ENCODE measurements at regions not wholly inside any gene's neighbourhood (a gene's known extent, or its start where the extent isn't known, plus 50 kb on each side); places are given as distances from the start of the nearest gene placed in this dataset.

GRCh38 chr2:180739070-180739469 lies 241.3 kb upstream of the UBE2E3 start:
- DNase-seq: peak in 2 of 3 donors; percentile 18 to 46

GRCh38 chr2:180735799-180736198 lies 244.6 kb upstream of the UBE2E3 start:
- DNase-seq: no peak

- DNase-seq: no peak
These were observed 246.0 kb upstream of the UBE2E3 start for GRCh38 chr2:180734382-180734781.

GRCh38 chr2:180733330-180733729 lies 247.1 kb upstream of the UBE2E3 start:
- DNase-seq: no peak

- DNase-seq: no peak
These were observed 248.1 kb upstream of the UBE2E3 start for GRCh38 chr2:180732337-180732736.

GRCh38 chr2:180730976-180731375 lies 249.4 kb upstream of the UBE2E3 start:
- DNase-seq: no peak

- peak in 1 of 3 donors; percentile 77 for DNase-seq
These were observed 251.4 kb upstream of the UBE2E3 start for GRCh38 chr2:180728928-180729559.

GRCh38 chr2:180723712-180724111 lies 256.7 kb upstream of the UBE2E3 start:
- no peak for DNase-seq

- DNase-seq: peak in 2 of 3 donors; percentile 16 to 28
These were observed 257.7 kb upstream of the UBE2E3 start for GRCh38 chr2:180722551-180723239.

- no peak for DNase-seq
These were observed 259.6 kb upstream of the UBE2E3 start for GRCh38 chr2:180720829-180721228.

GRCh38 chr2:180717588-180717987 lies 262.8 kb upstream of the UBE2E3 start:
- DNase-seq: no peak

GRCh38 chr2:180716186-180717180 lies 263.9 kb upstream of the UBE2E3 start:
- no peak for DNase-seq

- DNase-seq: no peak
These were observed 265.4 kb upstream of the UBE2E3 start for GRCh38 chr2:180715044-180715443.

- no peak for DNase-seq
These were observed 270.8 kb upstream of the UBE2E3 start for GRCh38 chr2:180709392-180710145.

- peak in 1 of 3 donors; percentile 43 for DNase-seq
These were observed 272.6 kb upstream of the UBE2E3 start for GRCh38 chr2:180707884-180708205.

GRCh38 chr2:180707175-180707883 lies 273.1 kb upstream of the UBE2E3 start:
- DNase-seq: no peak

- no peak for DNase-seq
These were observed 273.7 kb upstream of the UBE2E3 start for GRCh38 chr2:180706694-180707093.

GRCh38 chr2:180705551-180705950 lies 274.9 kb upstream of the UBE2E3 start:
- no peak for DNase-seq

GRCh38 chr2:180705122-180705521 lies 275.3 kb upstream of the UBE2E3 start:
- DNase-seq: no peak

- no peak for DNase-seq
These were observed 280.6 kb upstream of the UBE2E3 start for GRCh38 chr2:180699657-180700361.
